SU-DHL-6 (cell line): ENCODE measurements at regions not wholly inside any gene's neighbourhood (a gene's known extent, or its start where the extent isn't known, plus 50 kb on each side); places are given as distances from the start of the nearest gene placed in this dataset.

Source experiments
- H2AFZ ChIP-seq: fragments of 200-600 bp; sonication (generic); 2 replicates; pipeline ENCODE4 v1.6.1; 2014; ENCODE audit warnings: low read depth, mild to moderate bottlenecking, moderate library complexity, mixed read lengths, antibody characterized with exemption, low read length; ENCODE audit not compliant: severe bottlenecking
- H3F3A ChIP-seq: fragments of 200-600 bp; shearing (Covaris generic); 2 replicates; pipeline ENCODE4 v1.6.0; 2016; ENCODE audit warnings: antibody characterized with exemption, mild to moderate bottlenecking; ENCODE audit not compliant: insufficient read depth
- H3K27ac ChIP-seq: fragments of 200-600 bp; sonication (generic); 2 replicates; pipeline ENCODE4 v1.5.1; 2016; ENCODE audit warnings: low read depth, mild to moderate bottlenecking, low read length, moderate library complexity, mixed read lengths
- H3K27me3 ChIP-seq: fragments of 200-600 bp; sonication (generic), shearing (Covaris generic); 2 replicates; pipeline ENCODE4 v1.6.0; 2014; ENCODE audit warnings: mild to moderate bottlenecking, low read length
- H3K36me3 ChIP-seq: fragments of 200-600 bp; sonication (generic); 2 replicates; pipeline ENCODE4 v1.6.1; 2014; ENCODE audit warnings: mild to moderate bottlenecking, low read length, mixed read lengths
- H3K4me2 ChIP-seq: fragments of 300-600, 200-600 bp; shearing (Covaris generic), sonication (generic); 2 replicates; pipeline ENCODE4 v1.6.0; 2014; ENCODE audit warnings: low read length, low read depth, mild to moderate bottlenecking; ENCODE audit not compliant: poor library complexity, severe bottlenecking
- H3K4me3 ChIP-seq: fragments of 200-600 bp; sonication (generic); 2 replicates; pipeline ENCODE4 v1.5.1; 2014; ENCODE audit warnings: antibody characterized with exemption, low read length, mild to moderate bottlenecking, mixed read lengths; ENCODE audit not compliant: insufficient read depth, poor library complexity, severe bottlenecking
- H3K79me2 ChIP-seq: fragments of 200-600 bp; sonication (generic); 2 replicates; pipeline ENCODE4 v1.6.1; 2014; ENCODE audit warnings: mild to moderate bottlenecking, low read length, moderate library complexity; ENCODE audit not compliant: insufficient read depth
- H3K9ac ChIP-seq: fragments of 200-600 bp; sonication (generic); 2 replicates; pipeline ENCODE4 v1.7.0; 2014; ENCODE audit warnings: mild to moderate bottlenecking, low read length
- H3K9me2 ChIP-seq: fragments of 200-600 bp; sonication (generic); replicated peaks from 2 replicates; pipeline ENCODE4 v1.6.1; 2014; ENCODE audit warnings: low read length; ENCODE audit not compliant: insufficient read depth
- H3K9me3 ChIP-seq: fragments of 200-600 bp; sonication (generic); 2 replicates; pipeline ENCODE4 v1.6.1; 2014; ENCODE audit warnings: low read length, mixed read lengths; ENCODE audit not compliant: insufficient read depth
- H4K20me1 ChIP-seq: fragments of 200-600 bp; sonication (generic); 2 replicates; pipeline ENCODE4 v1.6.1; 2014; ENCODE audit warnings: low read depth, mild to moderate bottlenecking, antibody characterized with exemption, low read length, moderate library complexity, mixed read lengths
- EZH2phosphoT487 ChIP-seq: fragments of 200-600 bp; sonication (generic), shearing (Covaris generic); conservative IDR thresholded peaks from 2 replicates; pipeline ENCODE4 v1.6.1; 2018; ENCODE audit warnings: mild to moderate bottlenecking, antibody characterized with exemption, low read length, moderate library complexity, mixed read lengths
- TF ChIP-seq, protein P1 (sequence below): fragments of 200-600 bp; sonication (generic); IDR thresholded peaks from one replicate; pipeline ENCODE4 v1.5.1; 2017; ENCODE audit warnings: antibody characterized with exemption, mild to moderate bottlenecking, low read length, moderate library complexity; ENCODE audit not compliant: insufficient read depth, poor library complexity, severe bottlenecking

DNA sequence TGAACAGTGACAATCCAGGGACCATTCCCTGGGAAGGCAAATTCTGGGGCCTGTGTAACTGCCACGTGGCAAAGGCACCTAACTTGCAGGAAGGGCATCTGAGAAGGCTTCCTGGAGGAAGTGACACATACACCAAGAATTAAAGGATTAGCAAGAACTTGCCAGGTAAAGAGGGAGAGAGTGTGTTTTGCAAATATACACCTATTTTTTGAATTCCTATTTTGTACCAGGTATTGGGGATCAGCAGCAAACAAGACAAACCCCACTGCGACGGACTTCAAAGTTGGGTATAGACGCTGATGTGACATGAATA is 206.5 kb upstream of the ZMIZ1 start:
- H3K27ac ChIP-seq = no peak overlapping the region
- no peak overlapping the region for H3K4me3 ChIP-seq
- H3K4me2 ChIP-seq = no peak overlapping the region

DNA sequence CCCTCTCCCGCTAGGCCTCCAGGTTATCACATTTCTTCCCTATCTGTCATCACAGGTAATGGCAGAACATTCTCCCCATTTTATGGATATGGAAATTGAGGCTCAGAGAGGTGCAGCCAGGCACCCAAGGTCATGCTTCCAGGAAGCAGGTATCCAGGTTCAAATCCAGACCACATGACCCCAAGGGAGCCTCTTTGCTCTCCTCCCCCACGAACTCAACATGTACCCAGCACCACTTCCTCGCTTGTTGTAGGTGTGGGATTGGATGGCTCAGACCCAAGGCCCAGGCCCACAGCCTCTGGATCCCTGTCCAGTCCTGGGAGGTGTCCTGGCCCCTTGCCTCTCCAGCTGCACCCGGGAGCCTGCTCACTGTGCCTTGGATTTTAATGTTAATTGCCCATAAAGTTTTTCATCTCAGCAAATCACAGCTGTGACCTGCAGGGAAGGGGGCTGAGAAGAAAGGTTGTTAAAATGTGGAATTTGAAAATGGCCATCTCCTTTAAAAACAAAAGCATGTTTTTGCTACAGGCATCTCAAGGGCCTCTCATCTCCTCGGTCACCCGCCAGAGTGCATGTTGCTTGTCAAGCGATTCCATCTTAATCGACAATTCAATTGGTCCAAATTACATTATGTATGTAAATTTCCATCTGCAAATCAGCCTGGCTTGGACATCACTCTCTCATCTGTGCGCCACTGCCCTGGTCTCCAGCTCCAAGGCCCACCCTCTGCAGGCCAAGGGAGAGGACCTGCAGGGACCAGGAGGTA is 205.4 kb upstream of the ZMIZ1 start:
- Histone ChIP-seq H3K4me3 (no peak overlapping the region), H3K4me2 (no peak overlapping the region), H3K27me3 (no peaks in the 10 kb centered on the region), H3K79me2 (no peaks in the 10 kb centered on the region), H3K9me3 (no peaks in the 10 kb centered on the region), H3F3A (no peaks in the 10 kb centered on the region), H3K9ac (no peak overlapping the region), H2AFZ (no peak overlapping the region), H4K20me1 (no peaks in the 10 kb centered on the region), H3K27ac (no peak overlapping the region), H3K36me3 (no peaks in the 10 kb centered on the region), H3K9me2 (no peaks in the 10 kb centered on the region)
- no peak for TF ChIP-seq EZH2phosphoT487
- TF ChIP-seq, protein P1, sequence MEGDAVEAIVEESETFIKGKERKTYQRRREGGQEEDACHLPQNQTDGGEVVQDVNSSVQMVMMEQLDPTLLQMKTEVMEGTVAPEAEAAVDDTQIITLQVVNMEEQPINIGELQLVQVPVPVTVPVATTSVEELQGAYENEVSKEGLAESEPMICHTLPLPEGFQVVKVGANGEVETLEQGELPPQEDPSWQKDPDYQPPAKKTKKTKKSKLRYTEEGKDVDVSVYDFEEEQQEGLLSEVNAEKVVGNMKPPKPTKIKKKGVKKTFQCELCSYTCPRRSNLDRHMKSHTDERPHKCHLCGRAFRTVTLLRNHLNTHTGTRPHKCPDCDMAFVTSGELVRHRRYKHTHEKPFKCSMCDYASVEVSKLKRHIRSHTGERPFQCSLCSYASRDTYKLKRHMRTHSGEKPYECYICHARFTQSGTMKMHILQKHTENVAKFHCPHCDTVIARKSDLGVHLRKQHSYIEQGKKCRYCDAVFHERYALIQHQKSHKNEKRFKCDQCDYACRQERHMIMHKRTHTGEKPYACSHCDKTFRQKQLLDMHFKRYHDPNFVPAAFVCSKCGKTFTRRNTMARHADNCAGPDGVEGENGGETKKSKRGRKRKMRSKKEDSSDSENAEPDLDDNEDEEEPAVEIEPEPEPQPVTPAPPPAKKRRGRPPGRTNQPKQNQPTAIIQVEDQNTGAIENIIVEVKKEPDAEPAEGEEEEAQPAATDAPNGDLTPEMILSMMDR = no peak

More for the DNA sequence above, 206.5 kb upstream of the ZMIZ1 start:
- no peaks in the 10 kb centered on the region for H3K79me2 ChIP-seq
- H3K9me3 ChIP-seq = no peaks in the 10 kb centered on the region
- TF ChIP-seq, protein P1 = no peak
- TF ChIP-seq EZH2phosphoT487 = no peak
- H3F3A ChIP-seq = no peaks in the 10 kb centered on the region
- no peaks in the 10 kb centered on the region for H3K36me3 ChIP-seq
- H3K9ac ChIP-seq = no peak overlapping the region
- H3K9me2 ChIP-seq = no peaks in the 10 kb centered on the region
- H2AFZ ChIP-seq = no peak overlapping the region
- H3K27me3 ChIP-seq = no peaks in the 10 kb centered on the region
- no peaks in the 10 kb centered on the region for H4K20me1 ChIP-seq

DNA sequence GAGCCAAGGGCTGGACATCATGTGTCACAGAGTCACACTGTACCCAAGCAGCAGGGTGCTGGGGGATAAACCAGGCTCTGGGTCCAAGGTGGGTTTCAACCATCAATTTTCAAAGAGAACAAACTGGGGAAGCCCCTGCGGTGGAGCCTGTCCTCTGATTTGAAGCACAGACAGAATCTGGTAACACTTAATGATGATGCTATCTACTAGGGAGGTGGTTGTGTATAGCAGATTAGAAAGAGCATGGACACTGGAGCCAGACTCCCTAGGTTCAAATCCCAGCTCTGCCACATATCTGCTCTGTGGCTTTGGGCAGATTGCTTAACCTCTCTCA is 204.9 kb upstream of the ZMIZ1 start:
- Histone ChIP-seq H3K9me2 (no peaks in the 10 kb centered on the region), H3K4me3 (no peak overlapping the region), H3F3A (no peaks in the 10 kb centered on the region), H2AFZ (no peak overlapping the region), H3K9ac (no peak overlapping the region), H3K9me3 (no peaks in the 10 kb centered on the region), H3K36me3 (no peaks in the 10 kb centered on the region), H3K79me2 (no peaks in the 10 kb centered on the region), H3K27ac (no peak overlapping the region), H3K27me3 (no peaks in the 10 kb centered on the region), H4K20me1 (no peaks in the 10 kb centered on the region), H3K4me2 (no peak overlapping the region)
- TF ChIP-seq, protein P1 = no peak
- TF ChIP-seq EZH2phosphoT487 = no peak
